HG03558 (cell line): ENCODE measurements at regions not wholly inside any gene's neighbourhood (a gene's known extent, or its start where the extent isn't known, plus 50 kb on each side); places are given as distances from the start of the nearest gene placed in this dataset.

Source experiments
- ATAC-seq: cut with Tn5 transposase; IDR thresholded peaks from one replicate; pipeline ENCODE4 v1.9.1; 2021; ENCODE audit warnings: moderate number of reproducible peaks; ENCODE audit not compliant: unreplicated experiment; ENCODE audit errors: extremely low read depth

GRCh38 chr3:153069598-153070510, 92.2 kb upstream of the RAP2B start:
- no peak for ATAC-seq

DNA sequence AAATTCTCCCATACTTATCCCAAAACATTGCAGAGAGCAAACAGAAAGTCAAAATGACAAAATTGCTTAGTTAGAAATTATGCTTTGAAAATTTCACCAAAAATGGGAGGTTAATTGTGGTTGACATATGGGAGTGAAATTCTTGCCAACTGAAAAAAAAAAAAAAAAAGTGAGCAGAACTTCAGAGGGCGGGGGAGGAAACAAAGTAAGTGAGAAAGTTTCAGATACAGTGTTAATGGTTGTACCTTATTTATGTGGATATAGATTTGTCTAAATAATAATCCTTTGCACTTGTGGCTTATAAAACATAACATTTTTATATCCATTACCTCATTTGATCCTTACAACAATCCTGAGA, 91.5 kb upstream of the RAP2B start:
- ATAC-seq, result no peak

DNA sequence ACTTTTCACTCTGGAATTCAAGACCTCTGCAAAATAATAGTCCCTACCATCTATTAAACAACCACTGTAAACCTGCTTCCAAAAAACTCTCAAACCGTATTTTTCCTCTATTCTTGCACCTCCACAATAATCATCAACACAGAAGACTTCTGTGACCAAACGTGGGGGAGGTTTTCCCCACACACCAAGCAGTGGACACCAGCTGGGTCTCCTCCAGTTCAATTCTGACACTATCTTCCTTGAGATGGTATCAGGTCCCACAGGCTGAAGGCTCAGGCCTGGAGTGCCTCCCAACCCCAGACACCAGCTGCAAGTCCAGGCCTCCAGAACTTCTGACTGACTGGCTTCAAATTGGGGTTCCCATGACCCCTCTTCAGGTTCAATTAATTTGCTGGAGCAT, 89.6 kb upstream of the RAP2B start:
- ATAC-seq, result no peak

GRCh38 chr3:153072856-153073255, 89.2 kb upstream of the RAP2B start:
- ATAC-seq, result no peak

- no peak for ATAC-seq
Measured at GRCh38 chr3:153073636-153074035, 88.4 kb upstream of the RAP2B start.

DNA sequence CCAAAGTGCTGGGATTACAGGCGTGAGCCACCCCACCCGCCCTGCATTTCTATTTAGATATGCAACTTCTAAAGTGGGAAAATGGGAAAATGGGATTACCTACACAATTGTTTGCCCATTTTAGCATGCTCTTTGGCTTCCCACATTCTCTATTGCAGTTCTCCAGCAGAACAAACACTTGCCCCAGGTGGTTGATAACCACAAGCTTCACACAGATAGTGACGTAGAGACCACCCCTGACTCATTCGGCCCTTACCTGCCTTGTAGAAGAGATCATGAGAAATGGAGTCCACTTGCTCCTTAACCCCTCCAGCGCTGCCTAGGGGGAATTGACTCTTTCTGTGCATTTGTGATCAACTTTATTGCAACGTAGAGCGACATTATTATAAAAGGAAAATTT, 83.2 kb upstream of the RAP2B start:
- no peak for ATAC-seq

GRCh38 chr3:153079386-153079785, 82.6 kb upstream of the RAP2B start:
- no peak for ATAC-seq

- no peak for ATAC-seq
Measured at GRCh38 chr3:153080778-153081240, 81.2 kb upstream of the RAP2B start.

DNA sequence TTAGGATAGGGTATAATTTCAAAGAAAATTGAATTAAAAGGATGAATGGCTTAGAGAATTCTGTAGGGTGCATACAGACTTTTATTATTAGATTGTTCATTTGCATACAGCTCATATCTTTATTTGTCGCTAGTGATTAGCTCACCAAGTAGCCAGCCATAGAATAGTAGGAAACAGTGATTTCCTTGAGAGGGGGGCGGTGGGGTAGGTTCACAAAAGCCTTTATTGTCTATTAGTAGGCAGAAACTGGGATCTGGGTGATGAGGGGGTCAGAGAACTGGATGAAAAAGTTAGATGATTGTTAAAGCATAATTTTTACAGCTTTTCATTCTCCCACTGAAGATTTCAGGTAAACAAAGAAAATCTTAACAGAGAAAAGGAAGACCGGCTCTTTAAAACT, 77.6 kb upstream of the RAP2B start:
- no peak for ATAC-seq

DNA sequence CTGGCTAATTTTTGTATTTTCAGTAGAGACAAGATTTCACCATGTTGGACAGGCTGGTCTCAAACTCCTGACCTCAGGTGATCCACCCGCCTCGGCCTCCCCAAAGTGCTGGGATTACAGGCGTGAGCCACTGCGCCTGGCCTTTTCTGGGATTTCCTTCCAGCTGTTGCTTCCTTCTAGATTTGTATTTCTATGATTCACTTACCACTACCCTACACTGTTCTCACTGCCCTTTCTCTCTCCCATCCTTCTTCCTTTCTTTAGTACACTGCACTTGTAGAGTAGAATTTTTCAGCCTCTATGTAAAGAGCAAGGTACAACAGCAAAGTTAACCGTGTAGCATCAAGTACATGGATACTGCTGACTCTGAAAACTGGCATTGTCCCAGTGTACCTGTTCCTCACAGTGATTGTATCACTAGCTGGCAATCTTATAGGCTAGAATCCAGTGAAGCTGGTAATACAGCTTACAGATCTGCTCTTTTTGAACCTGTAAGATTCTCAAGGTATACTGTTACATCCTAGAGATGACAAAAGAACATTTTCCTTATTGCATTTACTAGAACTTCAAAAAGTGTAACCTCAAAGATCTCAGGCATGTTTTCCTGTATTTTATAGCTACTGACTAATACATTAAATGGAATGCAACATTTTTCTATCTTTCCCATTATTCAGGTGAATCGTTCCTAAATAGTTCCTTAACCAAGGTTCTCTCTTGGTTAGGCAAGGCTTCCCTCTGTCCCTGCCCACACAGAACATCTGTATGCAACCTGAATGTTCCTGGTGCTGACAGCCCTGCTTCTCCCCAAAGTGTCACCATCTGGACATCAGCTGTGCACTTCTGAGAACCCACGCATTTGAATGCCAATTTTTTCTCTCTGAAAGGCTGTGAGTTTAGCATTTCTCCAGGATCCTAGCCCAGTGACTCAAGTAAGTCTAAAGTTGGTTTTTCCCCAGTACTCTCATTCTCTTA, 74.1 kb upstream of the RAP2B start:
- ATAC-seq, result no peak

- no peak for ATAC-seq
Measured at GRCh38 chr3:153089620-153090019, 72.4 kb upstream of the RAP2B start.

DNA sequence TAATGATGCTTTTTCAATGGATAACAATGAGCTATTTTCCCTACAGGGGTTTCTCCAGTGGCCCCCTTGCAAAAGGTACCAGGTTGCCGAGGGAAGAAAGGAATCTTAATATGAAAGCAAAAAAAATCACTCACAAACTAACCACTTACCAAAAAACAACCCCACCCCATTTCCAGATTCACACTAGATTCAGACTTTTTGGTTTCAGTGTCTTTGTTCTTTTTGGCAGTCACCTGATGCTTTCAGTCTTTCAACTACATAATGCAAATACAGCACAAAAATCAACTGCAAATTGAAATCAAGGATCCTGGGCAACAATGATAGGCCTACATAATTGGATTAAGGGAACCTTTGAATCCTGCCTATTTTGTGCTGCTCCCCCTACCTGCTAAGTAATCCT, 71.1 kb upstream of the RAP2B start:
- ATAC-seq, result no peak

GRCh38 chr3:153093629-153094028, 68.4 kb upstream of the RAP2B start:
- ATAC-seq, result no peak

DNA sequence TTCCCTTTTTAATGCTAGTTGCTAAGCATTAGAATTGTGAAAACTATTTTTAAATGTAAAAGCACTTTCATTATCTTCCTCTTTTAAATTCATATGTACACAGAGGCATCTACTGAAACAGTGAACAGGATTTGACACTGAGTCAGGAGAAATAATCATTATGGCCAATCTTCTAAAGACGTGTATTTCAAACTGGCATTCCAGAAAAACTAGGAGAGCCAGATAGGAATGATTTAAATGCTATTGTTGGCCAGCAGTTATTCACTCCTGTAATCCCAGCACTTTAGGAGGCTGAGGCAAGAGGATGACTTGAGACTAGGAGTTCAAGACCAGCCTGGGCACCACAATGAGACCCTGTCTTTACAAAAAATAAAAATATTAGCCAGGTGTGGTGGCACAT, 67.6 kb upstream of the RAP2B start:
- no peak for ATAC-seq

DNA sequence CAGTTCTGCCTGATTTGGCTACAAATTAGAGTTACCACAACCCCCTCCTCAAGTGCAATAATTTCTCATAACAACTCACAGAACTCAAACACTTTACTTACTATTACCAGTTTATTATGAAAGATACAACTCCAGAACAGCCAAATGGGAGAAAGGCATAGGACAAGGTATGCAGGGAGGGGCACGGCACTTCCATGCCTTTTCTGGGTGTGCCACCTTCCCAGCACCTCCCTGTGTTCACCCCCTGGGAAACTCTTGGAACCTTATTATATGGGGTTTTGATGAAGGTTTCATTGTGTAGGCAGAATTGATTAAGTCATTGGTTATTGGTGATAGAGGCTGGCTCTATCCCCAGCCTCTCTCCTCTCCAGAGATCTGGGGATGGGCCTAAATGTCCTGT, 66.6 kb upstream of the RAP2B start:
- no peak for ATAC-seq

DNA sequence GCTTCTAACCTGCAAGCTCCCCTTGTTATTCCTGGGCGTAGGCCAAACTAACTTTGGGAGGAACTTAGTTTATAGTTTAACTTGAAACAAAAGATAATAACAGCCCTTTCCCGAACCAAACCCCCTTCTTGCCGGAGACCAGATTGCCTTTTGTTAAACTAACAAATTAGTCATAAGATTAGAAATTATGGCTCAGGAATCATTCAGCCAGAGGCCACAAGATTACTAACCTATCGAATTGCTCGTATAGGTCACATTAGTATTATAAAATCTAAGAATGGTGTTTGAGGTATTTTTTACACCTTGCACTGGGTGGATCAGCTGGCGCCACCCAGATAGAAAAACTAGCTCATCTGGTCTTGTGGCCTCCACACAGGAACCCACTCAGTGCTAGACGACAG, 65.3 kb upstream of the RAP2B start:
- no peak for ATAC-seq

DNA sequence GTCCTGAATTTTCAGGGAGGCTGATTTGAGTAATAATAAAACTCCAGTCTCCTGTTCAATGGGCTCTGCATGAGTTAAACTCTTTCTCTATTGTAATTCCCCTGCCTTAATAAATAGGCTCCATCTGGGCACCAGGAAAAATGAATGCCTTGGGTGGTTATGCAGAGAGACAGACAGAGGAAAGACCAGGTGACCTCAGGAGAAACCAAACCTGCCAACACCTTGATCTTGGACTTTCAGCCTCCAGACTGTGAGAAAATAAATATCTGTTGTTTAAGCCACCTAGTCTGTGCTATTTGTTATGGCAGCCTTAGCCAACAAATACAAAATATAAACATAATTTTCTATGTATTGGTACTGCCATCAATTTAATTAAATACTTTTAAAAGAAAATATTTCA, 64.8 kb upstream of the RAP2B start:
- ATAC-seq, result no peak

GRCh38 chr3:153099131-153099530, 62.9 kb upstream of the RAP2B start:
- ATAC-seq, result no peak

GRCh38 chr3:153103406-153103945, 58.5 kb upstream of the RAP2B start:
- ATAC-seq, result no peak

DNA sequence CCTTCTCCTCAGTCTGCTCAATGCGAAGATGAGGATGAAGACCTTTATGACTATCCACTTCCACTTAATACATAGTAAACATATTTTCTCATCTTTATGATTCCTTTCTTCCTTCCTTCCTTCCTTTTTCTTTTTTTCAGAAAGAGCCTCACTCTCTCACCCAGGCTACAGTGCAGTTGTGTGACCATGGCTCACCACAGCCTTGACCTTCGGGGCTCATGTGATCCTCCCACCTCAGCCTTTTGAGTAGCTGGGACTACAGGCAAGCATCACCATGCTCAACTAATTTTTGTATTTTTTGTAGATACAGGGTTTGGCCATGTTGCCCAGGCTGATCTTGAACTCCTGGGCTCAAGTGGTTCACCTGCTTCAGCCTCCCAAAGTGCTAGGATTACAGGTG, 52.0 kb upstream of the RAP2B start:
- ATAC-seq, result no peak

- ATAC-seq, result no peak
Measured at GRCh38 chr3:153111016-153111415, 51.0 kb upstream of the RAP2B start.
